ENCODE measurements at regions not wholly inside any gene's neighbourhood (a gene's known extent, or its start where the extent isn't known, plus 50 kb on each side); places are given as distances from the start of the nearest gene placed in this dataset.

GRCh38 chr14:82911930-82912329, 1378.3 kb upstream of the SEL1L start:
- ATAC-seq (no peak), DNase-seq (no peak)
- no peak overlapping the region for H3K4me3 ChIP-seq
- intact Hi-C loops (cut with DNase I): no loop called here
- H3K4me1 ChIP-seq: no peaks in the 10 kb centered on the region
- WGBS (ENCODE audit: insufficient coverage, low coverage, low lambda C conversion rate, missing lambda C conversion rate): 23% methylated on average over 2 of the region's 2 CpGs
- no peaks in the 10 kb centered on the region for H3K9me3 ChIP-seq
- no peaks in the 10 kb centered on the region for H3K27me3 ChIP-seq
- TF ChIP-seq POLR2A (IDR thresholded peaks at IDR 0.05) (no peak), CTCF (IDR thresholded peaks at IDR 0.05) (no peak)
- no peak overlapping the region for H3K27ac ChIP-seq
- H3K36me3 ChIP-seq: no peaks in the 10 kb centered on the region

- H3K4me3 ChIP-seq: no peak overlapping the region
- H3K9me3 ChIP-seq: no peaks in the 10 kb centered on the region
- no peaks in the 10 kb centered on the region for H3K4me1 ChIP-seq
- intact Hi-C loops (cut with DNase I): no loop called here
- no peaks in the 10 kb centered on the region for H3K36me3 ChIP-seq
- ATAC-seq (no peak), DNase-seq (no peak)
- H3K27me3 ChIP-seq: no peaks in the 10 kb centered on the region
- no peak for TF ChIP-seq POLR2A (IDR thresholded peaks at IDR 0.05)
- no peak overlapping the region for H3K27ac ChIP-seq
These were observed 1379.7 kb upstream of the SEL1L start for GRCh38 chr14:82913396-82913795.

DNA sequence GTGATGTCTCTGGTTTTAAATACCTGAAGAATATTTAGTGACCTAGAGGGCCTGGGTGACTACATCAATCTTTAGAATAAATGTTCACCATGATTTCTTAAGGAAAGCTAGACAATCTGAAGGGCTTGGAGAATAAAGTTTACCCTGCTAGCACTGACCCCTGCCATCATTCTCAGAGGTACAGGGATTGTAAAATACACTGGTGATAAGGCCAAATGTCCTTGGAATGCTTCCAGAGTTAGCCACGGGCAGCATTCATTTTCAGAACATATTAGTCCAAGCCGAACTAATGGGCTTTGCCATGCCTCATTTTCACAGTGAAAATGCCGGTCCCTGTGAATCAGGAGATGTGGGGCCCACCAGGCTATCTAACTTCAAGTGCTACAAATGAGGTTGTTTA, 1381.7 kb upstream of the SEL1L start:
- DNase-seq (no peak), ATAC-seq (no peak)
- Histone ChIP-seq H3K27me3 (no peaks in the 10 kb centered on the region), H3K9me3 (no peaks in the 10 kb centered on the region), H3K36me3 (no peaks in the 10 kb centered on the region), H3K27ac (no peak overlapping the region), H3K4me3 (no peak overlapping the region), H3K4me1 (no peaks in the 10 kb centered on the region)
- TF ChIP-seq POLR2A (IDR thresholded peaks at IDR 0.05) (no peak), CTCF (IDR thresholded peaks at IDR 0.05) (no peak)
- intact Hi-C loops (cut with DNase I): no loop called here
- WGBS (ENCODE audit: insufficient coverage, low coverage, low lambda C conversion rate, missing lambda C conversion rate): 48% methylated on average over 3 of the region's 3 CpGs

DNA sequence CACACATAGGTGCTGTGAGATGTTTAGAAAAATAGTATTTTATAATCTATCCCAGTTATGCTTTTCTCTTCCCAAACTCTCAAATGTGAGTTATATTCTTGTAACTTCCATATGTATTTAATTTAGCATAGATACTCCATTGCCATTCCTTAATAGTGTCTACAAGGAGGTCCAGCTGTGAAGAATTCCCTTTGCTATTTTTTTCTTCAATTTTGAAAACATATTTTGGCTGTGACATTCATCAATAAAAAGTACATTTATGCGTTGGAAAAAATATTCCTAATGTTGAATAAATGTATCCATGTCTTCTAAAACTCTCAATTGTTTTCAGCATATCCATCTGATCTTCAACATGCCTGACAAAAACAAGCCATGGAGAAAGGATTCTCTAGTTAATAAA, 1402.0 kb upstream of the SEL1L start:
- 46% methylated on average over 1 of the region's 1 CpG for WGBS (ENCODE audit: insufficient coverage, low coverage, low lambda C conversion rate, missing lambda C conversion rate)
- intact Hi-C loops (cut with DNase I): no loop called here
- no peaks in the 10 kb centered on the region for H3K27me3 ChIP-seq
- H3K27ac ChIP-seq: no peak overlapping the region
- TF ChIP-seq CTCF (IDR thresholded peaks at IDR 0.05): no peak
- no peak for TF ChIP-seq POLR2A (IDR thresholded peaks at IDR 0.05)
- no peaks in the 10 kb centered on the region for H3K4me1 ChIP-seq
- no peaks in the 10 kb centered on the region for H3K9me3 ChIP-seq
- ATAC-seq (no peak), DNase-seq (no peak)
- no peaks in the 10 kb centered on the region for H3K36me3 ChIP-seq
- H3K4me3 ChIP-seq: no peak overlapping the region

- ATAC-seq: no peak
These were observed 1417.5 kb upstream of the SEL1L start for GRCh38 chr14:82951171-82951570.

DNA sequence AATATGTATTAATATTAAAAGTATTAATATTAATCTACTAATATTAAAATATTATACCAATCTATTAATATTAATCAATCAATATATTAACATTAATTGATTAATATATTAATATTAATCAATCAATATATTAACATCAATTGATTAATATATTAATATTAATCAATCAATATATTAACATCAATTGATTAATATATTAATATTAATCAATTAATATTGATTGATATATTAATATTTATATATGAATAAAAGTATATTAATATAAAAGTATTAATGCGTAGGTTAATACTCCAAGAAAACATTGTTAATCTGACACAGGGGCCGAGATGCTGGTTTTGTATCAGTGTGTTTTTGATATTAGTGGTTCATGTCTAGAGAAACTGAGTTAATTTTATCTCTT, 1430.1 kb upstream of the SEL1L start:
- ATAC-seq (no peak), DNase-seq (no peak)
- no peaks in the 10 kb centered on the region for H3K36me3 ChIP-seq
- H3K4me3 ChIP-seq: no peak overlapping the region
- no peak overlapping the region for H3K27ac ChIP-seq
- no peaks in the 10 kb centered on the region for H3K4me1 ChIP-seq
- intact Hi-C loops (cut with DNase I): no loop called here
- no peaks in the 10 kb centered on the region for H3K27me3 ChIP-seq
- no peaks in the 10 kb centered on the region for H3K9me3 ChIP-seq
- WGBS (ENCODE audit: insufficient coverage, low coverage, low lambda C conversion rate, missing lambda C conversion rate): 69% methylated on average over 2 of the region's 2 CpGs
- TF ChIP-seq CTCF (IDR thresholded peaks at IDR 0.05) (no peak), POLR2A (IDR thresholded peaks at IDR 0.05) (no peak)

More at GRCh38 chr14:82951171-82951570, 1417.5 kb upstream of the SEL1L start:
- no peak for TF ChIP-seq POLR2A (IDR thresholded peaks at IDR 0.05)
- no peak overlapping the region for H3K4me3 ChIP-seq
- intact Hi-C loops (cut with DNase I): no loop called here
- no peak for DNase-seq
- H3K27ac ChIP-seq: no peak overlapping the region
- H3K9me3 ChIP-seq: no peaks in the 10 kb centered on the region
- H3K27me3 ChIP-seq: no peaks in the 10 kb centered on the region
- H3K36me3 ChIP-seq: no peaks in the 10 kb centered on the region
- H3K4me1 ChIP-seq: no peaks in the 10 kb centered on the region
